Fibroblast of skin of right biceps (primary cell): ENCODE measurements at regions not wholly inside any gene's neighbourhood (a gene's known extent, or its start where the extent isn't known, plus 50 kb on each side); places are given as distances from the start of the nearest gene placed in this dataset.
A peak's percentile ranks its signal among the peaks of the same experiment; 100 is the strongest.

Experiments
- DNase-seq: peaks from one replicate; pipeline ENCODE4 v3.0.0-alpha.2; 2013

DNA sequence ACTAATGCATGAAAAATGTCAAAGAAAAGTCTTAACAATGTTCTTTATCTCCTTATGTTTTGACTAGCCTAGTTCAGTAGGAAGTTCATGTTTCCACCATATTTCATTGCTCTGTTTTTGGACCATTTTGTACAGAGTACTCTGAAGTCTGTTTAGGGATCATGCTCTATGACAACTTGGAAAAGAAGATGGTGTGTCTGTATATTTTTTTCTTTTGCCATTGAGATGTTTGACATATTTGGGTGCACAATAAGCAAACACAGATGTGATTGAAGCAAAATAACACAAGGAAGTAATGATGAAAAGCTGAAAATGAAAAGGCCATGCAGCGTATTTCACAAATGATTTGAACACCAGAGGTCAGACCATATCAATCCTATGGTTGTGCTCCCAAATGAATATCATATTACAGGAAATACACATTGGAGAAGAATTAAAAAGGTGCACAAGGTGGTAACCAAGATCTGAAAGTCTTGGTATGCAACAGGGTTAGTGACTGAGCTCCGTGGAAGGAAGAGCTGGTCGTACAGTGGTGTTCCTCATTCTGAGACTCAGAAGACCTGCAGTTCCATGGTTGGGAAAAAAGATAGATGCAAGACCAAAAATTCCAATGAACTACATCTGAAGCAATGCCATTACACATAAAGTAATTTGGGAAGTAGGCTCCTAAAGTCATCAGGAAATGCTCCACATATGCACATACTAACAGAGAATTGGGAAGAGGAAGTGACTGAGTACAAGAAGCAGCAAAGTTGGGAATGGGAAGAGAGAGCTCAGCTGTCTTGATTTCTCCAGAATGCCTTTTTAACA lies 463.5 kb downstream of the LMO4 start:
- DNase-seq: peak; percentile 13

- DNase-seq: peak; percentile 89
These were observed 466.3 kb downstream of the LMO4 start for GRCh38 chr1:87794788-87795614.

DNA sequence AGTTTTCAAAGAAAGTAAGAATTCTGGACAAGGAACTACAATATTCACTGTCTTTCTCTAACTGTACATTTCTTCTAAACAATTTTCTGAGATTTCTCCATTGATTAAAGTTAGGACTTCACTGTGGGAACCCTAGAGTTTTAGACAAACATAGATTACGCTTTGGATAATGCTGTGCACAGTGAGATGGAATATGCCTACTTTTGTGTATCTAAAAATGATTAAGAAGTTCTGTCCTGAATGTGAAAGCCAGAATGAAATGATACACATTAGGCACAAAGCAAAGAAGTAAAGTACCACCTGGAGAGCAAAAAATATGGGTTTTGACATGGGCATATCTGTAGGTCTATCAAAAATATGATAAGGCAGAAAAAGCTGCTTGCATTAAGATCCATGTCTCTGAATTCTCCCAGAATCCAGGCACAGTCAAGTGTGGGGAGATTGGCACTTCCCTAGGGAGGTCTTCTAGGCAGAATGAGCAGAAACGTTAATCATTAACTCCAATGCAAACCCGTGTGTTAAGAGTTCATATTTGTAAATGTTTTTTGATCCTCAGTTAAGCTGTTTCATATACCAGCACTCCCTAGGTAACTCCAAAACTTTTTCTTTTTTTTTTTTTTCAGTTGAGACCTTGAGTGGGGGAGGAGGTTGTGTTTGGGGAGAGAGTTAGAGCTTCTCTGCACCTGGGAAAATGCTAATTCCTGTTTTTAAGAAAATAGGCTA lies 467.1 kb downstream of the LMO4 start:
- DNase-seq: no peak

GRCh38 chr1:87796471-87796901 lies 467.8 kb downstream of the LMO4 start:
- DNase-seq: no peak

DNA sequence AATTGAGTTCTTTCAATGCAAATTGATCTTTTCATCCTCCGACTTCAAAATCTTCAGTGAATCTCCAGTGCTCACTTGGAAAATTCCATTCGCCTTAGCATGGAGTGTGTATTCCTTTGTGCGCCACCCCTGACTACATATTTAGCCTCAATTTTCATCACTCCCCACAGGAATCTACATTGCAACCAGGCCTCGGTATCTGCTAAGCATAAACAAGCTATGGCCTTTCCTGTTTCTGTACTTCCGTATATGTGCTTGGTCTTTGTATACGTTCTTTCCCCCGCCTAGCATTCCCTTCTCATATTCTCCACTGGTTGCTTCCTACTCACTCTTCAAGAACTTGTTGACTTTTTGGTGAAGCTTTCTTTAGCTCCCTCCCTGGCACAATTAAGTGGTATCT lies 470.8 kb downstream of the LMO4 start:
- peak; percentile 11 for DNase-seq

GRCh38 chr1:87800006-87800405 lies 471.3 kb downstream of the LMO4 start:
- peak; percentile 38 for DNase-seq

DNA sequence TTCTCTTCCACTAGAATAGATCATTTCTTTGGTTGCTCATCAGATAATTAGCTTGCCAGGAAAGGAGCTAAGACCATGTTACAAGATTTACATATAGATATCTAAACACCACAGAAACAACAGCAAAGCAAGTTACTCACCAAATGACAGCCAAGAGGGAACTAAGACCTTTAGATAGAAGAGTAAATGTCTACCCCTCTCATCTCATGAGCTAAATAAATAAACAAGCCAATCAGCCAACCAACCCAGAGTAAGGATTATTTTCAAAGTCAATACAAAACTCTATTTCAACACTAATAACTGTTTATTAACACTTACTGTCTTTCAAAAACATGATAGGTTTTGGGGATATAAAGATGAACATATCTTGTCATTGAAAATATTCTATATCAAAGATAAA lies 474.7 kb downstream of the LMO4 start:
- DNase-seq: no peak

GRCh38 chr1:87804128-87804527 lies 475.4 kb downstream of the LMO4 start:
- DNase-seq: no peak

- DNase-seq: peak; percentile 85
These were observed 477.1 kb downstream of the LMO4 start for GRCh38 chr1:87805666-87806378.

DNA sequence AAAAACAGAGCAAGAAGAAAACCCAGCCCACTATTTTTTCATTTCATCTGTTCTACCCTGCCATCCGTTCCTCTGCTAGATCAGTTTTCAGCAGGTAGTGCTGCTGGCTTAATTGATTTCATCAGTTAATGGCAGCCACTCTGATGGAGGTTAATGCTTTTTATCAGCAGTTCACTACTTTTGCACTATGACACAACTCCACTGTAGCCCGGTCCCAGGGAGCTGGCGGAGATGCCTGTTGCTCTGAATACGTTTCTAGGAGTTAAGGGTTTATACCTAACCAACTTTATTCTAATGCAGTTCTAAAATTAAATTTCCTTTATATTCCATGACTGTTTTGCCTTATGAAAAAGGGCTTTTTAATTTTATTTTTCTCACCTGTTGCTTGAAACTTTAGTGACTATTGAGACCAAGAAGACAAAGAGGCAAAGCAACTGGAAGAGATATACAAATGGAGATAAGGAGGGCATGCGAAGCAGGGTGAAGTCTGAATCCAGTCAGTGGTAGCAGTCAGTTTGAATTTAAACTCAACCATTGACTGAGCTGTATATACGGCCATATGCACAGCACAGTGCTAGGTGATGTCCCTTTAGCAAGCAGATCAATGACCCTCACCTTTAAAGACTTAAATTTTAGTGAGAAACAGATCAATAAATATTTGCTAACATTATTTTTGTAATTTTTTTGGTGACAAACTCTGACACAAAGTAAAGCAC lies 477.9 kb downstream of the LMO4 start:
- no peak for DNase-seq

GRCh38 chr1:87810166-87810565 lies 481.5 kb downstream of the LMO4 start:
- DNase-seq: no peak

- peak; percentile 16 for DNase-seq
These were observed 484.3 kb downstream of the LMO4 start for GRCh38 chr1:87812871-87813577.

- no peak for DNase-seq
These were observed 485.9 kb downstream of the LMO4 start for GRCh38 chr1:87814573-87814972.

- no peak for DNase-seq
These were observed 488.0 kb downstream of the LMO4 start for GRCh38 chr1:87816646-87817045.

DNA sequence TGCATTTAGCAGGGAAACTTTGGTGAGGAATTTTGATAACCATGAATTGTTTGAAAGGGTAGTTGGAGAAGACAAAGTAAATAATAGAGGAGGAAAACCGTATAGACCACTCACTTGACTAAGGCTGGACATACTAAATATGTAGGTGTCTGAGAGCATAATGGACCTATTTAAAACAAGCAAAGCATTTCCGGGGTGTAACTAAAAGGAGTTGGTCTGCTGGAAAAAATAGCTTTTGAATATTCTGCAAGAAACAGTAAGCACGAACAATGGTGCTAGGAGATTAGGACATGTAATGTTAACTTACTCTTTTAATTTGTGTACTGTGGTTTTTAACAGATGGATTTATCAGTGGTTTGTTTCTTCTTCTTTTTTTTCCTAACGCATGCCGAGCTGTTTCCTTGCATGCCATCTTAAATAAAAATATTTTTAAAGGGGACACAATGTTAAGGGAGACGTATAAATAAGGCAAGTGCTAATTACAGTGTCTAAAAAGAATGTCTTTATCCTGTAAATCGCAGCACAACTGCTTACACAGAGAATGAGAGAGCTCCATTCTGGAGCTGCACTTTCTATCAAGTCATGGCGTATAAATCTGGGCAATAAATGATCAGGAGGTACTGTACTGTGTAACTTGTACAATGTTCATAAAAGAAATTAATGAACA lies 492.1 kb downstream of the LMO4 start:
- no peak for DNase-seq

DNA sequence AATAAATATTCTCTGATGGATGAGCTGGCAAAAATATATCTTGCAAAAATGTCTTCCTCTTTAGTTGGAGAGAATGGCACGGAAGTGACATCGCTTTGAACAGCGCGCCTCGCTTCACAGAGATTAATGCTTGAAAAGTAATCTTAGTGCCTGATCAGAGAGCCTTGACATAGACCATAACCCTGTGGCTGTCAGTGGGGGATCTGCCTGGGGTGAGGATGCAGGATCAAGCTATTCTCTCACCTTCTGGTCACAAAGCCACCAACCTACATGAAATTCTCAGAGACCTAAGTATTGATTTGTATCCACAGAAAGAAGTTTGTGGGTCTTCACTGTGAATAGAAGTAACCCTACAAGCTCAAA lies 492.6 kb downstream of the LMO4 start:
- no peak for DNase-seq

DNA sequence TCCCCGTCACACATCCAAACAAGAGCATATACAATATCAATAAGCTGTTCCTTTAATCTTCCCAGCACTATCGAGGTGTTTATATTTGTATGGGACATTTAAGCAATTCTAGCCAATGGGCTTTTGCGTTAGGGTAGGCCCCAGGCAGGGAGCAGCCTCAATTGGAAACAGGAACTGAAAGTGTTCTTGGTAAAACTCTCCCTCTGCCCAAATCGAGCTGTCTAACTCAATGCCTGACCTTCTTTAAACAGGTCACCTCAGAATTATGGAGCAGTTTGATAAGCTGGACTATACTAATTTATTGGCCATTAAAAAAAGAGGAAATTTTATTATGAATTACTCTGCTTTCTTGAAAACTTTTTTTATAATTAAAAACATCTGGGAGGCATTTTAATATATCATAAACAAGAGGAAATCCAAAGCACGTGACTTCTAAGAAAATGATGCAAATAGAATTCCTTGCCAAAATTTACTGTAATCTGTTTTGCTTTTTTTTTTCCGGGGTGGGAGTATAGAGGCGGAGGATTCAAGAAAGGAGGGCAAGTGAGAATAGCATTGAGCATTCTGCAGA lies 498.1 kb downstream of the LMO4 start:
- peak; percentile 88 for DNase-seq

DNA sequence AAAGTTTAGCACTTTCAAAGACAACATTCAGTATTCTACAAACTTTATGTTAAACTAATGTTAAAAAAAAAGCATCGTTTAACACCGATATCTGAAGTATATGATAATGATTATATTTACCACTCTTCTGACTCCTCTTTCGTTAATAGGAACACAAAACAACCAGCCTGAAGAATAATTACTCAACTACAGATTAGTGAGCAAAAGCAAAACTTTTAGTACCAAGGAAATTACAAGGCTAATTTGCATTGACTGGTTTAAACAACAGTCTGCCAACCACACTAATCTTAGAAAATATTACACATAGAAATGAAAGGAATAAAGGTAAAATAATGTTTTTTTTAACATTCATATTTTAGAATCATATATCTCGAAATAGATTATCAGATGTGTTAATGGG lies 500.7 kb downstream of the LMO4 start:
- DNase-seq: no peak

GRCh38 chr1:87830432-87830978 lies 501.8 kb downstream of the LMO4 start:
- DNase-seq: no peak

GRCh38 chr1:87833166-87833565 lies 504.5 kb downstream of the LMO4 start:
- peak; percentile 77 for DNase-seq
